CD4-positive, alpha-beta memory T cell (primary cell): ENCODE measurements at regions not wholly inside any gene's neighbourhood (a gene's known extent, or its start where the extent isn't known, plus 50 kb on each side); places are given as distances from the start of the nearest gene placed in this dataset.

Experiments
- CTCF ChIA-PET: fragments of 350-600 bp; sonication (Branson Sonifier 250); formaldehyde crosslinking; loops from one replicate; lab custom pipeline; 2021; ENCODE audit warnings: inconsistent platforms; ENCODE audit not compliant: partially characterized antibody; lab: Charles Lee
- POLR2A ChIA-PET: fragments of 350-600 bp; sonication (Branson Sonifier 250); formaldehyde crosslinking; loops from one replicate; lab custom pipeline; 2021; ENCODE audit not compliant: partially characterized antibody; lab: Charles Lee
- DNase-seq, 5 donors: peaks; one replicate each; pipeline versions ENCODE4 v3.0.0 to v3.0.0-alpha.2; 2020 to 2022; ENCODE audit warnings: mixed read lengths in 1 of 5
- H3K27ac ChIP-seq: one replicate; pipeline ENCODE4 v1.7.0; 2013; ENCODE audit warnings: low read depth, low read length
- H3K27me3 ChIP-seq: 2 replicates; pipeline ENCODE4 v1.7.0; 2013; ENCODE audit warnings: mild to moderate bottlenecking, low read length, moderate library complexity; ENCODE audit not compliant: insufficient read depth
- H3K36me3 ChIP-seq: 2 replicates; pipeline ENCODE4 v1.7.0; 2013; ENCODE audit warnings: mild to moderate bottlenecking, low read length, moderate library complexity; ENCODE audit not compliant: insufficient read depth
- H3K4me1 ChIP-seq: 2 replicates; pipeline ENCODE4 v1.7.0; 2013; ENCODE audit warnings: mild to moderate bottlenecking, low read length, moderate library complexity; ENCODE audit not compliant: insufficient read depth
- H3K4me3 ChIP-seq, 2 donors: one replicate each; pipeline ENCODE4 v1.7.0; 2013; ENCODE audit warnings: low read length in 2 of 2, mild to moderate bottlenecking in 1 of 2
- H3K9me3 ChIP-seq, 2 donors: one replicate each; pipeline ENCODE4 v1.7.0; 2013; ENCODE audit warnings: low read length in 2 of 2, control low read depth in 1 of 2; ENCODE audit not compliant: control insufficient read depth in 1 of 2
- H3K27ac Mint-ChIP-seq, 7 donors: one replicate each; pipeline ENCODE4 v1.8.0; 2020 to 2021; ENCODE audit warnings: mixed read lengths in 7 of 7, mild to moderate bottlenecking in 6 of 7, inconsistent platforms in 3 of 7, moderate library complexity in 3 of 7
- H3K27me3 Mint-ChIP-seq, 2 donors: one replicate each; pipeline ENCODE4 v1.8.0; 2020 to 2021; ENCODE audit warnings: mixed read lengths in 2 of 2
- H3K36me3 Mint-ChIP-seq, 2 donors: one replicate each; pipeline ENCODE4 v1.8.0; 2020 to 2021; ENCODE audit warnings: mixed read lengths in 2 of 2, inconsistent platforms in 1 of 2, mild to moderate bottlenecking in 1 of 2
- H3K4me1 Mint-ChIP-seq, 4 donors: one replicate each; pipeline ENCODE4 v1.8.0; 2020 to 2021; ENCODE audit warnings: mixed read lengths in 4 of 4, mild to moderate bottlenecking in 1 of 4
- H3K4me3 Mint-ChIP-seq, 8 donors: one replicate each; pipeline ENCODE4 v1.8.0; 2020 to 2021; ENCODE audit warnings: mixed read lengths in 8 of 8, mild to moderate bottlenecking in 7 of 8, moderate library complexity in 6 of 8, inconsistent platforms in 3 of 8
- H3K9me3 Mint-ChIP-seq, 8 donors: one replicate each; pipeline ENCODE4 v1.8.0; 2020 to 2021; ENCODE audit warnings: mixed read lengths in 8 of 8, mild to moderate bottlenecking in 5 of 8, inconsistent platforms in 3 of 8, moderate library complexity in 1 of 8
- intact Hi-C: fragments of 100-400 bp; cut with micrococcal nuclease; formaldehyde crosslinking; loops from one replicate; pipeline ENCODE4 v1.15.1; 2023

DNA sequence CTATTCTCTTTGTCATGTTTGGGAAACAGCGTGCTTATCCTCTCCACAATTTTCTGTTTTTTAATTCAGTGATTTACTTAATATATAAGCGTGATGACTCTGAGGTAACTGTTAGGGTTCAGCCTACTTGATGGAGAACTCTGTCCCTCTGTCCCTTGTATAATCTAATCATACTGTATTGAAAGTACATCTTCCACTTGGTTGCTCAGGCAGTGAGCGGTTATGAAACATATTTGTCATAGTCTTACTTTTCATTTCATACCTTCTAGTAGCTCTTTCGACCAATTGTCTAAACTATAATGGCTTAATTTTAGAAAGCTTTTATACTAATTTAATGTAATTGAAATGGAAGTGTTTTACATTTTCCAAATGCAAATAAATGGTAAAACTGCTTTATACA, 469.0 kb downstream of the TLL1 start:
- no peaks in the 10 kb centered on the region for H3K27me3 ChIP-seq
- H3K27ac Mint-ChIP-seq: no peak overlapping the region
- H3K4me1 Mint-ChIP-seq: no peaks in the 10 kb centered on the region

GRCh38 chr4:166363198-166363597, 490.2 kb downstream of the TLL1 start:
- Histone ChIP-seq H3K27me3 (no peaks in the 10 kb centered on the region), H3K36me3 (no peaks in the 10 kb centered on the region), H3K4me1 (no peaks in the 10 kb centered on the region), H3K9me3 (peaks cover 0 to 3% of the 10 kb centered on the region in 2 donors), H3K4me3 (no peak overlapping the region), H3K27ac (no peak overlapping the region)
- peaks cover 0 to 19% (median 4%) of the 10 kb centered on the region in 8 donors for H3K9me3 Mint-ChIP-seq
- H3K27ac Mint-ChIP-seq: no peak overlapping the region
- POLR2A ChIA-PET: no interaction called here
- no peaks in the 10 kb centered on the region for H3K4me1 Mint-ChIP-seq
- H3K4me3 Mint-ChIP-seq: no peak overlapping the region
- intact Hi-C loops: no loop called here
- H3K36me3 Mint-ChIP-seq: no peaks in the 10 kb centered on the region
- CTCF ChIA-PET: no interaction called here
- no peak for DNase-seq
- H3K27me3 Mint-ChIP-seq: no peaks in the 10 kb centered on the region

More for the DNA sequence above, 469.0 kb downstream of the TLL1 start:
- intact Hi-C loops: no loop called here
- no peaks in the 10 kb centered on the region for H3K9me3 ChIP-seq
- H3K4me1 ChIP-seq: no peaks in the 10 kb centered on the region
- H3K36me3 Mint-ChIP-seq: no peaks in the 10 kb centered on the region
- no peak for DNase-seq
- ChIA-PET POLR2A (no interaction called here), CTCF (no interaction called here)
- H3K9me3 Mint-ChIP-seq: peaks cover 0 to 7% (median 4%) of the 10 kb centered on the region in 8 donors
- H3K4me3 ChIP-seq: no peak overlapping the region
- H3K36me3 ChIP-seq: no peaks in the 10 kb centered on the region
- no peaks in the 10 kb centered on the region for H3K27me3 Mint-ChIP-seq
- H3K4me3 Mint-ChIP-seq: no peak overlapping the region
- no peak overlapping the region for H3K27ac ChIP-seq

GRCh38 chr4:166366012-166366411, 493.0 kb downstream of the TLL1 start:
- H3K9me3 Mint-ChIP-seq: peaks cover 0 to 24% (median 8%) of the 10 kb centered on the region in 8 donors
- intact Hi-C loops: no loop called here
- DNase-seq: no peak
- ChIA-PET CTCF (no interaction called here), POLR2A (no interaction called here)
- no peak overlapping the region for H3K4me3 Mint-ChIP-seq
- Histone ChIP-seq H3K9me3 (no peaks in the 10 kb centered on the region), H3K4me3 (no peak overlapping the region), H3K36me3 (no peaks in the 10 kb centered on the region), H3K27me3 (no peaks in the 10 kb centered on the region), H3K4me1 (no peaks in the 10 kb centered on the region), H3K27ac (no peak overlapping the region)
- H3K36me3 Mint-ChIP-seq: no peaks in the 10 kb centered on the region
- no peaks in the 10 kb centered on the region for H3K27me3 Mint-ChIP-seq
- no peak overlapping the region for H3K27ac Mint-ChIP-seq
- H3K4me1 Mint-ChIP-seq: no peaks in the 10 kb centered on the region

GRCh38 chr4:166377578-166377977, 504.5 kb downstream of the TLL1 start:
- Histone ChIP-seq H3K27me3 (no peaks in the 10 kb centered on the region), H3K27ac (no peak overlapping the region), H3K4me1 (no peaks in the 10 kb centered on the region), H3K4me3 (no peak overlapping the region), H3K9me3 (no peaks in the 10 kb centered on the region), H3K36me3 (no peaks in the 10 kb centered on the region)
- POLR2A ChIA-PET: no interaction called here
- peaks cover 4 to 45% (median 32%) of the 10 kb centered on the region in 8 donors for H3K9me3 Mint-ChIP-seq
- no peak overlapping the region for H3K4me3 Mint-ChIP-seq
- H3K4me1 Mint-ChIP-seq: no peaks in the 10 kb centered on the region
- H3K36me3 Mint-ChIP-seq: no peaks in the 10 kb centered on the region
- intact Hi-C loops: no loop called here
- CTCF ChIA-PET: interaction anchor here (0.7 kb wide), 1 partner anchor 651 kb away, joined by 3 read pairs; no protein-coding TSS in a partner anchor
- H3K27ac Mint-ChIP-seq: no peak overlapping the region
- H3K27me3 Mint-ChIP-seq: no peaks in the 10 kb centered on the region
- DNase-seq: no peak

- no peaks in the 10 kb centered on the region for H3K4me1 Mint-ChIP-seq
- no peak for DNase-seq
- no peak overlapping the region for H3K27ac Mint-ChIP-seq
- H3K36me3 Mint-ChIP-seq: no peaks in the 10 kb centered on the region
- Histone ChIP-seq H3K27ac (no peak overlapping the region), H3K9me3 (no peaks in the 10 kb centered on the region), H3K4me1 (no peaks in the 10 kb centered on the region), H3K4me3 (no peak overlapping the region), H3K36me3 (no peaks in the 10 kb centered on the region), H3K27me3 (no peaks in the 10 kb centered on the region)
- CTCF ChIA-PET: no interaction called here
- POLR2A ChIA-PET: no interaction called here
- no peaks in the 10 kb centered on the region for H3K27me3 Mint-ChIP-seq
- no peak overlapping the region for H3K4me3 Mint-ChIP-seq
- H3K9me3 Mint-ChIP-seq: peaks cover 0 to 11% (median 3%) of the 10 kb centered on the region in 8 donors
- intact Hi-C loops: no loop called here
Observed at GRCh38 chr4:166386491-166387360, 513.7 kb downstream of the TLL1 start.

- Mint-ChIP-seq H3K27ac (no peak overlapping the region), H3K36me3 (no peaks in the 10 kb centered on the region), H3K27me3 (no peaks in the 10 kb centered on the region), H3K4me1 (no peaks in the 10 kb centered on the region), H3K4me3 (no peak overlapping the region), H3K9me3 (peaks cover 0 to 12% (median 4%) of the 10 kb centered on the region in 8 donors)
- H3K9me3 ChIP-seq: no peaks in the 10 kb centered on the region
- H3K4me1 ChIP-seq: no peaks in the 10 kb centered on the region
- H3K27me3 ChIP-seq: no peaks in the 10 kb centered on the region
- ChIA-PET POLR2A (no interaction called here), CTCF (interaction anchor here (1.3 kb wide), 1 partner anchor 10 kb away, joined by 4 read pairs; no protein-coding TSS in a partner anchor)
- intact Hi-C loops: no loop called here
- no peak overlapping the region for H3K4me3 ChIP-seq
- H3K27ac ChIP-seq: no peak overlapping the region
- DNase-seq: no peak
- H3K36me3 ChIP-seq: no peaks in the 10 kb centered on the region
Observed at GRCh38 chr4:166391501-166391900, 518.5 kb downstream of the TLL1 start.

DNA sequence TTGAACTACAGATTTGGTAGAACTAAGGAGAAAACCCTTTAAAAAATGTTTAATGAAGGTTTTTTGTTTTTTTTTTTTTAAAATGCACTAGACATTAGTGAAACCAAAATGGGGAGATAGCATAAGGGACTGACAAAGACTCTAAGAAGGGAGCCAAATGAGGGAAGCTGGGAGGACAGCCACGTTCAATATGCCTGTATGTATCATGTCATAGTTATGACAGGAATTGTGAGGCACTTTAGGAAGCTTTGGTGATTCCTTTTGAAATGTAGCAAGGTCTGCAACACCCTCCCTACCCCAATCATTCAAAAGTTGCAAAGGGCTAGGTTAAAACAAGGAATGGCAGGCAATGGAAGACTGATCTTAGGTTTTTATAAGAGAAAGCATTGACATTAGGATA, 526.0 kb downstream of the TLL1 start:
- Histone ChIP-seq H3K9me3 (no peaks in the 10 kb centered on the region), H3K4me3 (no peak overlapping the region), H3K27ac (no peak overlapping the region), H3K4me1 (no peaks in the 10 kb centered on the region), H3K27me3 (no peaks in the 10 kb centered on the region), H3K36me3 (no peaks in the 10 kb centered on the region)
- ChIA-PET CTCF (no interaction called here), POLR2A (no interaction called here)
- Mint-ChIP-seq H3K4me1 (no peaks in the 10 kb centered on the region), H3K27ac (no peak overlapping the region), H3K27me3 (no peaks in the 10 kb centered on the region), H3K9me3 (peaks cover 0 to 5% (median 1%) of the 10 kb centered on the region in 8 donors), H3K4me3 (no peak overlapping the region), H3K36me3 (no peaks in the 10 kb centered on the region)
- intact Hi-C loops: no loop called here
- DNase-seq: no peak
